Activated CD8-positive, alpha-beta T cell treated with anti-CD3 and anti-CD28 coated beads for 36 hours (primary cell): ENCODE measurements at regions not wholly inside any gene's neighbourhood (a gene's known extent, or its start where the extent isn't known, plus 50 kb on each side); places are given as distances from the start of the nearest gene placed in this dataset.
"Not testable (repeated sequence)": the region's sequence is repeated elsewhere in the genome, so short reads cannot be mapped to it uniquely, and the experiment has no call there.

Source experiments
- ATAC-seq: fragments of 200-7000 bp; cut with Tn5 transposase; one replicate; pipeline ENCODE4 v1.10.0; 2021; ENCODE audit warnings: mild to moderate bottlenecking, moderate library complexity
- CTCF ChIA-PET: fragments of 350-600 bp; sonication (Branson Sonifier 250); formaldehyde crosslinking; loops from one replicate; lab custom pipeline; 2021; ENCODE audit warnings: antibody characterized with exemption; lab: Charles Lee
- POLR2A ChIA-PET: fragments of 350-600 bp; sonication (Branson Sonifier 250); formaldehyde crosslinking; loops from one replicate; lab custom pipeline; 2021; ENCODE audit warnings: antibody characterized with exemption; lab: Charles Lee
- DNase-seq: peaks from one replicate; pipeline ENCODE4 v3.0.0-alpha.2; 2020
- H3K27ac Mint-ChIP-seq: one replicate; pipeline ENCODE4 v1.8.0; 2021; ENCODE audit warnings: mild to moderate bottlenecking, mixed read lengths
- H3K27me3 Mint-ChIP-seq: one replicate; pipeline ENCODE4 v1.8.0; 2021; ENCODE audit warnings: mixed read lengths
- H3K36me3 Mint-ChIP-seq: one replicate; pipeline ENCODE4 v1.8.0; 2021; ENCODE audit warnings: low read depth, mixed read lengths
- H3K4me1 Mint-ChIP-seq: one replicate; pipeline ENCODE4 v1.8.0; 2021; ENCODE audit warnings: low read depth, mixed read lengths
- H3K4me3 Mint-ChIP-seq: one replicate; pipeline ENCODE4 v1.8.0; 2021; ENCODE audit warnings: mild to moderate bottlenecking, moderate library complexity, mixed read lengths
- H3K9me3 Mint-ChIP-seq: one replicate; pipeline ENCODE4 v1.8.0; 2021; ENCODE audit warnings: mixed read lengths
- intact Hi-C: fragments of 100-400 bp; cut with micrococcal nuclease; formaldehyde crosslinking; loops from one replicate; pipeline ENCODE4 v1.10.0; 2022
- TF ChIP-seq, protein P1 (sequence below): fragments of 200-600 bp; IDR thresholded peaks from one replicate; pipeline ENCODE4 v1.8.0; 2022; ENCODE audit warnings: antibody characterized with exemption, mild to moderate bottlenecking

- ChIA-PET POLR2A (no interaction called here), CTCF (no interaction called here)
- Mint-ChIP-seq H3K9me3 (peaks cover 17% of the 10 kb centered on the region), H3K4me1 (no peaks in the 10 kb centered on the region), H3K27me3 (no peaks in the 10 kb centered on the region), H3K27ac (no peak overlapping the region), H3K4me3 (no peak overlapping the region), H3K36me3 (no peaks in the 10 kb centered on the region)
- DNase-seq (no peak), ATAC-seq (no peak)
- intact Hi-C loops: no loop called here
- TF ChIP-seq, protein P1, sequence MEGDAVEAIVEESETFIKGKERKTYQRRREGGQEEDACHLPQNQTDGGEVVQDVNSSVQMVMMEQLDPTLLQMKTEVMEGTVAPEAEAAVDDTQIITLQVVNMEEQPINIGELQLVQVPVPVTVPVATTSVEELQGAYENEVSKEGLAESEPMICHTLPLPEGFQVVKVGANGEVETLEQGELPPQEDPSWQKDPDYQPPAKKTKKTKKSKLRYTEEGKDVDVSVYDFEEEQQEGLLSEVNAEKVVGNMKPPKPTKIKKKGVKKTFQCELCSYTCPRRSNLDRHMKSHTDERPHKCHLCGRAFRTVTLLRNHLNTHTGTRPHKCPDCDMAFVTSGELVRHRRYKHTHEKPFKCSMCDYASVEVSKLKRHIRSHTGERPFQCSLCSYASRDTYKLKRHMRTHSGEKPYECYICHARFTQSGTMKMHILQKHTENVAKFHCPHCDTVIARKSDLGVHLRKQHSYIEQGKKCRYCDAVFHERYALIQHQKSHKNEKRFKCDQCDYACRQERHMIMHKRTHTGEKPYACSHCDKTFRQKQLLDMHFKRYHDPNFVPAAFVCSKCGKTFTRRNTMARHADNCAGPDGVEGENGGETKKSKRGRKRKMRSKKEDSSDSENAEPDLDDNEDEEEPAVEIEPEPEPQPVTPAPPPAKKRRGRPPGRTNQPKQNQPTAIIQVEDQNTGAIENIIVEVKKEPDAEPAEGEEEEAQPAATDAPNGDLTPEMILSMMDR: no peak
Observed at GRCh38 chr5:63008195-63008594, 429.6 kb downstream of the LRRC70 start.

DNA sequence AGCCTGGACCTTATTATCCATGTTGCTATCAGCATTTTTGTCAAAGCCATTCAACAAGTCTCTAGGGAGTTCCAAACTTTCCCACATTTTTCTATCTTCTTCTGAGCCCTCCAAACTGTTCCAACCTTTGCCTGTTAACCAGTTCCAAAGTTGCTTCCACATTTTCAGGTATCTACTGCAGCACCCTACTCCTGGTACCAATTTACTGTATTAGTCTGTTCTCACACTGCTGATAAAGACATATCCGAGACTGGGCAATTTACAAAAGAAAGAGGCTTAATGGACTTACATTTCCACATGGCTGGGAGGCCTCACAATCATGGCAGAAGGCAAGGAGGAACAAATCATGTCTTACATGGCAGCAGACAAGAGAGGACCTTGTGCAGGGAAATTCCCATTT is 416.2 kb downstream of the LRRC70 start:
- POLR2A ChIA-PET, ATAC-seq, H3K4me3 Mint-ChIP-seq, CTCF ChIA-PET, H3K27ac Mint-ChIP-seq, H3K27me3 Mint-ChIP-seq, H3K4me1 Mint-ChIP-seq, H3K36me3 Mint-ChIP-seq, DNase-seq, intact Hi-C loops: not testable (repeated sequence)
- H3K9me3 Mint-ChIP-seq: peaks cover 17% of the 10 kb centered on the region

DNA sequence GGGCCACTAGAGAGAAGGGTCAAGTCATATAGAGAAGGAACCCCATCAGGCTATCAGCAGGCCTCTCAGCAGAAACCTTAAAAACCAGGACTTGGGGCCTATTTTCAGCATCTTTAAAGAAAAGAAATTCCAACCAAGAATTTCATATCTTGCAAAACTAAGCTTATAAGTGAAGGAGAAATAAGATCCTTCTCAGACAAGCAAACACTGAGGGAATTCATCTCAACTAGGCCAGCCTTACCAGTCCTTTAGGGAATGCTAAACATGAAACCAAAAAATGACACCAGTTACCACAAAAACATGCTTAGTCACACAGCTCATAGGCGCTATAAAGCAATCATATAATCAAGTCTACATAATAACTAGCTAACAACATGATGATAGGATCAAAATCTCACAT is 407.1 kb downstream of the LRRC70 start:
- DNase-seq: no peak
- ChIA-PET CTCF (no interaction called here), POLR2A (no interaction called here)
- TF ChIP-seq, protein P1: no peak
- Mint-ChIP-seq H3K27me3 (no peaks in the 10 kb centered on the region), H3K27ac (no peak overlapping the region), H3K36me3 (no peaks in the 10 kb centered on the region), H3K4me1 (no peaks in the 10 kb centered on the region), H3K4me3 (no peak overlapping the region), H3K9me3 (peaks cover 27% of the 10 kb centered on the region)
- ATAC-seq: no peak
- intact Hi-C loops: no loop called here

GRCh38 chr5:62982348-62982747 is 403.7 kb downstream of the LRRC70 start:
- no peak for ATAC-seq
- H3K4me3 Mint-ChIP-seq: no peak overlapping the region
- no peak for DNase-seq
- no peaks in the 10 kb centered on the region for H3K27me3 Mint-ChIP-seq
- CTCF ChIA-PET: no interaction called here
- POLR2A ChIA-PET: no interaction called here
- H3K9me3 Mint-ChIP-seq: peaks cover 14% of the 10 kb centered on the region
- no peak overlapping the region for H3K27ac Mint-ChIP-seq
- H3K36me3 Mint-ChIP-seq: no peaks in the 10 kb centered on the region
- no peaks in the 10 kb centered on the region for H3K4me1 Mint-ChIP-seq
- TF ChIP-seq, protein P1: no peak
- intact Hi-C loops: no loop called here

- ChIA-PET POLR2A (no interaction called here), CTCF (no interaction called here)
- Mint-ChIP-seq H3K27me3 (no peaks in the 10 kb centered on the region), H3K4me3 (no peak overlapping the region), H3K4me1 (no peaks in the 10 kb centered on the region), H3K9me3 (peaks cover 3% of the 10 kb centered on the region), H3K27ac (no peak overlapping the region), H3K36me3 (no peaks in the 10 kb centered on the region)
- DNase-seq (no peak), ATAC-seq (no peak)
- TF ChIP-seq, protein P1: no peak
- intact Hi-C loops: no loop called here
Observed at GRCh38 chr5:62980884-62981283, 402.3 kb downstream of the LRRC70 start.

GRCh38 chr5:62979472-62979871 is 400.9 kb downstream of the LRRC70 start:
- CTCF ChIA-PET: no interaction called here
- ATAC-seq (no peak), DNase-seq (no peak)
- H3K4me3 Mint-ChIP-seq: no peak overlapping the region
- no peaks in the 10 kb centered on the region for H3K27me3 Mint-ChIP-seq
- H3K4me1 Mint-ChIP-seq: no peaks in the 10 kb centered on the region
- no peaks in the 10 kb centered on the region for H3K9me3 Mint-ChIP-seq
- H3K36me3 Mint-ChIP-seq: no peaks in the 10 kb centered on the region
- no peak overlapping the region for H3K27ac Mint-ChIP-seq
- intact Hi-C loops: no loop called here
- POLR2A ChIA-PET: no interaction called here
- TF ChIP-seq, protein P1: no peak
